ENCODE measurements at regions not wholly inside any gene's neighbourhood (a gene's known extent, or its start where the extent isn't known, plus 50 kb on each side); places are given as distances from the start of the nearest gene placed in this dataset.

- TF ChIP-seq ZNF609 (CRISPR knock-in tag; IDR thresholded peaks at IDR 0.05; ENCODE audit: borderline replicate concordance) (no peak), NBN (IDR thresholded peaks at IDR 0.05; ENCODE audit: low read depth) (no peak)
Observed at GRCh38 chr2:201016859-201017258, 53.4 kb upstream of the ORC2 start (continued).
